Transverse colon (tissue), 3 donors: ENCODE measurements at regions not wholly inside any gene's neighbourhood (a gene's known extent, or its start where the extent isn't known, plus 50 kb on each side); places are given as distances from the start of the nearest gene placed in this dataset.

Experiments
- EP300 ChIP-seq: sonication (generic); formaldehyde crosslinking; IDR thresholded peaks from one replicate; pipeline ENCODE4 v1.6.1; 2017; ENCODE audit warnings: antibody characterized with exemption, low read depth
- POLR2A ChIP-seq: fragments of 450-650 bp; IDR thresholded peaks from one replicate; pipeline ENCODE4 v1.6.1; 2016; ENCODE audit warnings: antibody characterized with exemption, mild to moderate bottlenecking, moderate library complexity
- TF ChIP-seq, protein P1 (sequence below), 5 experiments: fragments of 200-600 bp in 3 of 5; fragments of 450-650 bp in 2 of 5; sonication (generic) in 3 of 5; IDR thresholded peaks; 1 replicate in 2 of 5; 2 replicates in 3 of 5; pipeline ENCODE4 v1.5.1; 2016 to 2017; ENCODE audit warnings: antibody characterized with exemption in 5 of 5, inconsistent platforms in 3 of 5, mild to moderate bottlenecking in 2 of 5, moderate library complexity in 1 of 5

DNA sequence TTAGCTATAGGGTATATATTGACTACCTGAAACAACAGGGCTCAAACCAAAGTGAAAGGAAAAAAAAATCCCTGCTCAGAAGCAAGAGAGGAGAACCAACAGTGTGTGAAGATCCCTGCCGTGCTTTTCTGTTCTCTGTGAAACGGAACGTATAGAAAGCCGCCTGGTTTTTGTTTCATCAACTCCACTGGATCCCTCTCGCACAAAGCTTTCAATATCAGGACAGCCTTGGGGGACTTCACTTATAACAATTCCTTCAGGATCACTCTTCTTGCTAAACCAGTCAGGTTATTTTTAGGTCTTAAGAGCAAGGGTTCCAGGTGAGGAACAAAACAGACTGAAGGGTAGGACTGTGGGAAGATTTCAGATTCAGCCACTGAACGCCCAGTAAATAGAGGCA is 151.1 kb upstream of the CACNA2D1 start:
- TF ChIP-seq POLR2A = no peak
- TF ChIP-seq, protein P1, sequence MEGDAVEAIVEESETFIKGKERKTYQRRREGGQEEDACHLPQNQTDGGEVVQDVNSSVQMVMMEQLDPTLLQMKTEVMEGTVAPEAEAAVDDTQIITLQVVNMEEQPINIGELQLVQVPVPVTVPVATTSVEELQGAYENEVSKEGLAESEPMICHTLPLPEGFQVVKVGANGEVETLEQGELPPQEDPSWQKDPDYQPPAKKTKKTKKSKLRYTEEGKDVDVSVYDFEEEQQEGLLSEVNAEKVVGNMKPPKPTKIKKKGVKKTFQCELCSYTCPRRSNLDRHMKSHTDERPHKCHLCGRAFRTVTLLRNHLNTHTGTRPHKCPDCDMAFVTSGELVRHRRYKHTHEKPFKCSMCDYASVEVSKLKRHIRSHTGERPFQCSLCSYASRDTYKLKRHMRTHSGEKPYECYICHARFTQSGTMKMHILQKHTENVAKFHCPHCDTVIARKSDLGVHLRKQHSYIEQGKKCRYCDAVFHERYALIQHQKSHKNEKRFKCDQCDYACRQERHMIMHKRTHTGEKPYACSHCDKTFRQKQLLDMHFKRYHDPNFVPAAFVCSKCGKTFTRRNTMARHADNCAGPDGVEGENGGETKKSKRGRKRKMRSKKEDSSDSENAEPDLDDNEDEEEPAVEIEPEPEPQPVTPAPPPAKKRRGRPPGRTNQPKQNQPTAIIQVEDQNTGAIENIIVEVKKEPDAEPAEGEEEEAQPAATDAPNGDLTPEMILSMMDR (IDR thresholded peaks at IDR 0.05) = no peak
- TF ChIP-seq EP300 = no peak
